IMR-90 (cell line): ENCODE measurements at regions not wholly inside any gene's neighbourhood (a gene's known extent, or its start where the extent isn't known, plus 50 kb on each side); places are given as distances from the start of the nearest gene placed in this dataset.
"Not testable (repeated sequence)": the region's sequence is repeated elsewhere in the genome, so short reads cannot be mapped to it uniquely, and the experiment has no call there.

ENCODE experiments used
- MAFK ChIP-seq: IDR thresholded peaks from 2 replicates; pipeline ENCODE4 v1.6.1; 2012; ENCODE audit warnings: low read depth, low read length, improper control_type of control experiment
- POLR2A ChIP-seq: IDR thresholded peaks from 2 replicates; pipeline ENCODE4 v1.6.1; 2012; ENCODE audit warnings: mild to moderate bottlenecking, low read depth, low read length
- RAD21 ChIP-seq: IDR thresholded peaks from 2 replicates; pipeline ENCODE4 v1.6.1; 2012; ENCODE audit warnings: low read length, improper control_type of control experiment
- TF ChIP-seq, protein P1 (sequence below): conservative IDR thresholded peaks from 2 replicates; pipeline ENCODE4 v1.5.1; 2012; ENCODE audit warnings: mild to moderate bottlenecking, low read depth, low read length, improper control_type of control experiment

DNA sequence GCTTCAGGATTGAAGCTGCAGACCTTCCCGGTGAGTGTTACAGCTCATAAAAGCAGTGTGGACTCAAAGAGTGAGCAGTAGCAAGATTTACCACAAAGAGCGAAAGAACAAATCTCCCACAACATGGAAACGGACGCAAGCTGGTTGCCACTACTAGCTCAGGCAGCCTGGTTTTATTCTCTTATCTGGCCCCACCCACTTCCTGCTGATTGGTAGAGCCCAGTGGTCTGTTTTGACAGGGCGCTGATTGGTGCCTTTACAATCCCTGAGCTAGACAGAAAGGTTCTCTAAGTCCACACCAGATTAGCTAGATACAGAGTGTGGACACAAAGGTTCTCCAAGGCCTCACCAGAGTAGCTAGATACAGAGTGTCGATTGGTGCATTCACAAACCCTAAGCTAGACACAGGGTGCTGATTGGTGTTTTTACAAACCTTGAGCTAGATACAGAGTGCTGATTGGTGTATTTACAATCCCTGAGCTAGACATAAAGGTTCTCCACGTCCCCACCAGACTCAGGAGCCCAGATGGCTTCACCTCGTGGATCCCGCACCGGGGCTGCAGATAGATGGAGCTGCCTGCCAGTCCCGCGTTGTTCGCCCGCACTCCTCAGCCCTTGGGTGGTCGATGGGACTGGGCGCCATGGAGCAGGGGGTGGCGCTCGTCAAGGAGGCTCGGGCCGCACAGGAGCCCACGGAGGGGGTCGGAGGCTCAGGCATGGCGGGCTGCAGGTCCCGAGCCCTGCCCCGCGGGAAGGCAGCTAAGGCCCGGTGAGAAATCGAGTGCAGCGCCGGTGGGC, 111.7 kb downstream of the NAB1 start:
- TF ChIP-seq POLR2A, RAD21, MAFK: not testable (repeated sequence)
- TF ChIP-seq, protein P1, sequence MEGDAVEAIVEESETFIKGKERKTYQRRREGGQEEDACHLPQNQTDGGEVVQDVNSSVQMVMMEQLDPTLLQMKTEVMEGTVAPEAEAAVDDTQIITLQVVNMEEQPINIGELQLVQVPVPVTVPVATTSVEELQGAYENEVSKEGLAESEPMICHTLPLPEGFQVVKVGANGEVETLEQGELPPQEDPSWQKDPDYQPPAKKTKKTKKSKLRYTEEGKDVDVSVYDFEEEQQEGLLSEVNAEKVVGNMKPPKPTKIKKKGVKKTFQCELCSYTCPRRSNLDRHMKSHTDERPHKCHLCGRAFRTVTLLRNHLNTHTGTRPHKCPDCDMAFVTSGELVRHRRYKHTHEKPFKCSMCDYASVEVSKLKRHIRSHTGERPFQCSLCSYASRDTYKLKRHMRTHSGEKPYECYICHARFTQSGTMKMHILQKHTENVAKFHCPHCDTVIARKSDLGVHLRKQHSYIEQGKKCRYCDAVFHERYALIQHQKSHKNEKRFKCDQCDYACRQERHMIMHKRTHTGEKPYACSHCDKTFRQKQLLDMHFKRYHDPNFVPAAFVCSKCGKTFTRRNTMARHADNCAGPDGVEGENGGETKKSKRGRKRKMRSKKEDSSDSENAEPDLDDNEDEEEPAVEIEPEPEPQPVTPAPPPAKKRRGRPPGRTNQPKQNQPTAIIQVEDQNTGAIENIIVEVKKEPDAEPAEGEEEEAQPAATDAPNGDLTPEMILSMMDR, result not testable (repeated sequence)
